Eye (tissue), 1 donor: ENCODE measurements at regions not wholly inside any gene's neighbourhood (a gene's known extent, or its start where the extent isn't known, plus 50 kb on each side); places are given as distances from the start of the nearest gene placed in this dataset.
"Not testable (repeated sequence)": the region's sequence is repeated elsewhere in the genome, so short reads cannot be mapped to it uniquely, and the experiment has no call there.

ENCODE experiments used
- DNase-seq: peaks from one replicate; pipeline ENCODE4 v3.0.0-alpha.2; 2015

GRCh38 chr6:92124200-92124651 is 1295.1 kb downstream of the EPHA7 start:
- DNase-seq, result peak; percentile 22

GRCh38 chr6:92122746-92123145 is 1296.6 kb downstream of the EPHA7 start:
- peak; percentile 46 for DNase-seq

GRCh38 chr6:92121228-92121627 is 1298.1 kb downstream of the EPHA7 start:
- no peak for DNase-seq

- no peak for DNase-seq
Measured at GRCh38 chr6:92117800-92118199, 1301.6 kb downstream of the EPHA7 start.

- no peak for DNase-seq
Measured at GRCh38 chr6:92114797-92115196, 1304.6 kb downstream of the EPHA7 start.

- DNase-seq, result peak; percentile 26
Measured at GRCh38 chr6:92114091-92114675, 1305.2 kb downstream of the EPHA7 start.

GRCh38 chr6:92111386-92111785 is 1308.0 kb downstream of the EPHA7 start:
- no peak for DNase-seq

GRCh38 chr6:92110403-92110802 is 1309.0 kb downstream of the EPHA7 start:
- no peak for DNase-seq

GRCh38 chr6:92109956-92110355 is 1309.4 kb downstream of the EPHA7 start:
- no peak for DNase-seq

GRCh38 chr6:92109256-92109655 is 1310.1 kb downstream of the EPHA7 start:
- no peak for DNase-seq

GRCh38 chr6:92086750-92087149 is 1332.6 kb downstream of the EPHA7 start:
- DNase-seq, result no peak

- not testable (repeated sequence) for DNase-seq
Measured at GRCh38 chr6:92083914-92084313, 1335.4 kb downstream of the EPHA7 start.

GRCh38 chr6:92072387-92072786 is 1347.0 kb downstream of the EPHA7 start:
- no peak for DNase-seq

- DNase-seq, result no peak
Measured at GRCh38 chr6:92069781-92070180, 1349.6 kb downstream of the EPHA7 start.

- no peak for DNase-seq
Measured at GRCh38 chr6:92052513-92052912, 1366.8 kb downstream of the EPHA7 start.

- no peak for DNase-seq
Measured at GRCh38 chr6:92050216-92050615, 1369.1 kb downstream of the EPHA7 start.

- no peak for DNase-seq
Measured at GRCh38 chr6:92047860-92048259, 1371.5 kb downstream of the EPHA7 start.

GRCh38 chr6:92047152-92047850 is 1372.1 kb downstream of the EPHA7 start:
- DNase-seq, result no peak

GRCh38 chr6:92044312-92044711 is 1375.0 kb downstream of the EPHA7 start:
- DNase-seq, result no peak

- no peak for DNase-seq
Measured at GRCh38 chr6:92043777-92044176, 1375.6 kb downstream of the EPHA7 start.

GRCh38 chr6:92026878-92027277 is 1392.5 kb downstream of the EPHA7 start:
- no peak for DNase-seq

- no peak for DNase-seq
Measured at GRCh38 chr6:92024881-92025280, 1394.5 kb downstream of the EPHA7 start.

GRCh38 chr6:92024110-92024509 is 1395.2 kb downstream of the EPHA7 start:
- DNase-seq, result no peak

GRCh38 chr6:92023410-92023966 is 1395.9 kb downstream of the EPHA7 start:
- peak; percentile 31 for DNase-seq
